Transverse colon (tissue), 4 donors: ENCODE measurements at regions not wholly inside any gene's neighbourhood (a gene's known extent, or its start where the extent isn't known, plus 50 kb on each side); places are given as distances from the start of the nearest gene placed in this dataset.

Experiments
- CTCF ChIP-seq, 5 experiments: fragments of 200-600 bp in 3 of 5; fragments of 450-650 bp in 2 of 5; sonication (generic) in 3 of 5; IDR thresholded peaks; 1 replicate in 2 of 5; 2 replicates in 3 of 5; pipeline ENCODE4 v1.5.1; 2016 to 2017; ENCODE audit warnings: antibody characterized with exemption in 5 of 5, inconsistent platforms in 3 of 5, mild to moderate bottlenecking in 2 of 5, moderate library complexity in 1 of 5
- POLR2AphosphoS5 ChIP-seq, 3 donors: sonication (generic); formaldehyde crosslinking; IDR thresholded peaks; one replicate each; pipeline ENCODE4 v1.6.1; 2016; ENCODE audit warnings: antibody characterized with exemption in 3 of 3

GRCh38 chr5:160921423-160922285, 69.6 kb upstream of the ATP10B start:
- TF ChIP-seq CTCF (IDR thresholded peaks at IDR 0.05) (no peak), POLR2AphosphoS5 (IDR thresholded peaks at IDR 0.05) (no peak)
